ENCODE measurements at regions not wholly inside any gene's neighbourhood (a gene's known extent, or its start where the extent isn't known, plus 50 kb on each side); places are given as distances from the start of the nearest gene placed in this dataset.
"Not testable (repeated sequence)": the region's sequence is repeated elsewhere in the genome, so short reads cannot be mapped to it uniquely, and the experiment has no call there.

- Mint-ChIP-seq H3K27me3 (ENCODE audit: unreplicated experiment) (peaks cover 2% of the 10 kb centered on the region), H3K4me1 (ENCODE audit: low read depth, unreplicated experiment) (no peaks in the 10 kb centered on the region), H3K9me3 (ENCODE audit: unreplicated experiment) (peaks cover 5% of the 10 kb centered on the region), H3K4me3 (ENCODE audit: unreplicated experiment) (no peak overlapping the region), H3K36me3 (ENCODE audit: unreplicated experiment) (no peaks in the 10 kb centered on the region), H3K27ac (ENCODE audit: unreplicated experiment) (no peak overlapping the region)
- TF ChIP-seq, protein P1, sequence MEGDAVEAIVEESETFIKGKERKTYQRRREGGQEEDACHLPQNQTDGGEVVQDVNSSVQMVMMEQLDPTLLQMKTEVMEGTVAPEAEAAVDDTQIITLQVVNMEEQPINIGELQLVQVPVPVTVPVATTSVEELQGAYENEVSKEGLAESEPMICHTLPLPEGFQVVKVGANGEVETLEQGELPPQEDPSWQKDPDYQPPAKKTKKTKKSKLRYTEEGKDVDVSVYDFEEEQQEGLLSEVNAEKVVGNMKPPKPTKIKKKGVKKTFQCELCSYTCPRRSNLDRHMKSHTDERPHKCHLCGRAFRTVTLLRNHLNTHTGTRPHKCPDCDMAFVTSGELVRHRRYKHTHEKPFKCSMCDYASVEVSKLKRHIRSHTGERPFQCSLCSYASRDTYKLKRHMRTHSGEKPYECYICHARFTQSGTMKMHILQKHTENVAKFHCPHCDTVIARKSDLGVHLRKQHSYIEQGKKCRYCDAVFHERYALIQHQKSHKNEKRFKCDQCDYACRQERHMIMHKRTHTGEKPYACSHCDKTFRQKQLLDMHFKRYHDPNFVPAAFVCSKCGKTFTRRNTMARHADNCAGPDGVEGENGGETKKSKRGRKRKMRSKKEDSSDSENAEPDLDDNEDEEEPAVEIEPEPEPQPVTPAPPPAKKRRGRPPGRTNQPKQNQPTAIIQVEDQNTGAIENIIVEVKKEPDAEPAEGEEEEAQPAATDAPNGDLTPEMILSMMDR (IDR thresholded peaks at IDR 0.05; ENCODE audit: partially characterized antibody, unreplicated experiment), result no peak
- DNase-seq, result no peak
Measured at GRCh38 chr18:14945984-14946383, 198.0 kb downstream of the ANKRD30B start.

DNA sequence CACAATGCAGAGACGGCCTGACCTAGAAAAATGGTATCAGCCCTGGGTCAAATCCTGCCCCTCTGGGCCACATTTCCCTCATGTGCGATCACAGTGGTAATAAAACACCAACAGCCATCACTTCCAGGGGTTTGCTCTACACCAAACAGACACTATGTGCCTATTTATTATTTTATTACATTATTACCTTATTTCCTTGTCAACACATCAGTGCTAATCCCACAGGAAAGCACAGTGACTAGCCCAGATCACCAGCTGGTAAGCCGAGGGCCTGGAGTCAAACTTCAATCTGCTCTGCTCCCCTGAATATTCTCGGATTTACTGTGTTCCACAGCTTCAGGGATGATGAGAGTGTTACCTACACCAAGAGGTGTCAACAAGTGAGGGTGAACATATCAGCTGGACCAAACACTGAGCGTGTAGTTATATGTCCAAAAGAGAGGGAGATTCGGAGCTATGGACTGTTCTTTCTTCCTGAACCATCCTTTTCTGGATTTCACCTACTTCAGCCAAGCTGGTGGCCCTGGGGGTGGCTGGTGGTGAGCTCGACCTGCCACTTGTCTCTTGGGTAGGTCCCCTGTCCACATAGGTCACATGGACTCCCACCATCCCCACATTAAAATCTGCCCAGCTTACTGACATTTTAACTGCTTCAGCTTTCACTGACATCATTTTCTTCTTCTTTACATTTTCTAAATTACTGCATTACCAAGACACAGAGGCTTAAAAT is 198.9 kb downstream of the ANKRD30B start:
- H3K4me1 Mint-ChIP-seq (ENCODE audit: low read depth, unreplicated experiment); H3K27ac Mint-ChIP-seq (ENCODE audit: unreplicated experiment); H3K4me3 Mint-ChIP-seq (ENCODE audit: unreplicated experiment); H3K36me3 Mint-ChIP-seq (ENCODE audit: unreplicated experiment); DNase-seq; H3K27me3 Mint-ChIP-seq (ENCODE audit: unreplicated experiment); H3K9me3 Mint-ChIP-seq (ENCODE audit: unreplicated experiment): not testable (repeated sequence)

DNA sequence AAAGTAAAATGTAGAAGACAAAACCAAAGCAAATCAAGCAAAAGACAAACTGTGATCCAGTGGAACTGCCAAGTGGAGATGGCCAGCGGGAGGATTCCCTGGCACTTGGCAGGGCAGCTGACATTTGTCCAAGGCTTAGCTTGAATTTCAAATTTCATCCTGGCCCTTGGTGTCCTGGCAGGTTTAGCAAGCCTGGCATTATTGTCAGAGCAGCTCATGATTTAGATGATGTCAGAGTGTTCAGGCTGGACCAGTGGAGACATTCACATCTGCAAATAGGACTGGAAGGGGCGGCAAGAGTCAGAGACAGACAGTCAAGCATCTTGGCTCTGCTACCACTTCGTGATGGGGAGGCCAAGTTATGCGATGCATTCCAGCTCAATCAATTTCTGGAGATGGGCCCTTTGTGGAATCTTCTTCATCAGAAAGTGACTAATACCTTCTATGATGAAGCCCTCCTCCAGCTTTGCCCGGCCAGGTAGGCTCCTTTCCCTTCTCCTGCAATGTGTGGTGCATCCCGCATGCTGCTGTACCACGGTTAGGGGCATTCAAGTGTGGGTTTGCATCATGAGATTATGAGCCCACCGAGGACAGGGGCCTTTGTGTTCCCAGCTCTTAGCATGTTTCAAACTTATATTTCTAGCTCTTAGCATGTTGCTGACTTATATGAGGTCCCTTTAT is 199.7 kb downstream of the ANKRD30B start:
- TF ChIP-seq, protein P1 (IDR thresholded peaks at IDR 0.05; ENCODE audit: partially characterized antibody, unreplicated experiment), result no peak

DNA sequence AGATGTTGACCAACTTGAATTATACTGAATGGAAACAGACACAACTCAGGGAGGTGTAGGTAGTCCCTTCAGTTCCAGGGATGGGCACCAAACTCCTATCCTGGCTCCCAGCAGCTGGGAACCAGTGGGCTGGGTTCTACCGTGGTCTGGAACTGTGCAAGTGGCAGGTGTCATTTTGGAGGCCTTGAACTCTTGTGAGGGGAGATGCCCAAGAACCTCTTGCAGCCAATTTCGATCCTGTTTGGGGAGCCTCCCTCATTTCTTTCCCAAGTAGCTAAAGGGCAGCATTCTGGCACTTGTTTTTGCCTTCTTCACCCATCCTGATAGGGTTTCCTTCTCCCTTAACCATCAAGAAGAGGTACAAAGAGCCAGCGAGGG is 200.2 kb downstream of the ANKRD30B start:
- H3K9me3 Mint-ChIP-seq (ENCODE audit: unreplicated experiment), result peaks cover 7% of the 10 kb centered on the region
- H3K27ac Mint-ChIP-seq (ENCODE audit: unreplicated experiment), result no peak overlapping the region

More for the DNA sequence above, 199.7 kb downstream of the ANKRD30B start:
- Mint-ChIP-seq H3K9me3 (ENCODE audit: unreplicated experiment) (peaks cover 7% of the 10 kb centered on the region), H3K4me3 (ENCODE audit: unreplicated experiment) (no peak overlapping the region), H3K27me3 (ENCODE audit: unreplicated experiment) (peaks cover 2% of the 10 kb centered on the region), H3K4me1 (ENCODE audit: low read depth, unreplicated experiment) (no peaks in the 10 kb centered on the region), H3K27ac (ENCODE audit: unreplicated experiment) (no peak overlapping the region), H3K36me3 (ENCODE audit: unreplicated experiment) (no peaks in the 10 kb centered on the region)
- no peak for DNase-seq

GRCh38 chr18:14949800-14950664 is 202.1 kb downstream of the ANKRD30B start:
- TF ChIP-seq, protein P1 (IDR thresholded peaks at IDR 0.05; ENCODE audit: partially characterized antibody, unreplicated experiment), result no peak
- Mint-ChIP-seq H3K27me3 (ENCODE audit: unreplicated experiment) (no peaks in the 10 kb centered on the region), H3K9me3 (ENCODE audit: unreplicated experiment) (peaks cover 4% of the 10 kb centered on the region), H3K4me3 (ENCODE audit: unreplicated experiment) (no peak overlapping the region), H3K36me3 (ENCODE audit: unreplicated experiment) (no peaks in the 10 kb centered on the region), H3K27ac (ENCODE audit: unreplicated experiment) (no peak overlapping the region), H3K4me1 (ENCODE audit: low read depth, unreplicated experiment) (no peaks in the 10 kb centered on the region)
- DNase-seq, result no peak

More for the DNA sequence above, 200.2 kb downstream of the ANKRD30B start:
- H3K27me3 Mint-ChIP-seq (ENCODE audit: unreplicated experiment), result peaks cover 2% of the 10 kb centered on the region
- TF ChIP-seq, protein P1 (IDR thresholded peaks at IDR 0.05; ENCODE audit: partially characterized antibody, unreplicated experiment), result no peak
- no peak for DNase-seq
- no peaks in the 10 kb centered on the region for H3K4me1 Mint-ChIP-seq (ENCODE audit: low read depth, unreplicated experiment)
- H3K4me3 Mint-ChIP-seq (ENCODE audit: unreplicated experiment), result no peak overlapping the region
- no peaks in the 10 kb centered on the region for H3K36me3 Mint-ChIP-seq (ENCODE audit: unreplicated experiment)

- not testable (repeated sequence) for DNase-seq; H3K4me1 Mint-ChIP-seq (ENCODE audit: low read depth, unreplicated experiment); H3K36me3 Mint-ChIP-seq (ENCODE audit: unreplicated experiment); H3K4me3 Mint-ChIP-seq (ENCODE audit: unreplicated experiment); H3K27ac Mint-ChIP-seq (ENCODE audit: unreplicated experiment); H3K27me3 Mint-ChIP-seq (ENCODE audit: unreplicated experiment); H3K9me3 Mint-ChIP-seq (ENCODE audit: unreplicated experiment)
Measured at GRCh38 chr18:14952444-14953077, 204.6 kb downstream of the ANKRD30B start.

Data from glutamatergic neuron (in vitro differentiated cells).